Fibroblast of the aortic adventitia (primary cell): ENCODE measurements at regions not wholly inside any gene's neighbourhood (a gene's known extent, or its start where the extent isn't known, plus 50 kb on each side); places are given as distances from the start of the nearest gene placed in this dataset.

Experiments used
- DNase-seq: peaks from one replicate; pipeline ENCODE4 v3.0.0-alpha.2; 2010; ENCODE audit warnings: low read depth
- H3K4me3 ChIP-seq: 2 replicates; pipeline ENCODE4 v1.5.1; 2011; ENCODE audit warnings: low read depth, mild to moderate bottlenecking, control low read depth, low read length, moderate library complexity
- CTCF ChIP-seq: IDR thresholded peaks from 2 replicates; pipeline ENCODE4 v1.5.1; 2011; ENCODE audit warnings: mild to moderate bottlenecking, low read length, control low read depth, inconsistent platforms; ENCODE audit not compliant: insufficient read depth

GRCh38 chr14:43200519-43200918, 1306.6 kb downstream of the FSCB start:
- no peak for TF ChIP-seq CTCF
- H3K4me3 ChIP-seq, result no peak overlapping the region
- no peak for DNase-seq

GRCh38 chr14:43198465-43198864, 1308.6 kb downstream of the FSCB start:
- no peak for TF ChIP-seq CTCF
- no peak overlapping the region for H3K4me3 ChIP-seq
- DNase-seq, result no peak

GRCh38 chr14:43184540-43184939, 1322.5 kb downstream of the FSCB start:
- no peak for TF ChIP-seq CTCF
- DNase-seq, result no peak
- no peak overlapping the region for H3K4me3 ChIP-seq

- no peak for DNase-seq
- TF ChIP-seq CTCF, result no peak
- H3K4me3 ChIP-seq, result no peak overlapping the region
Measured at GRCh38 chr14:43183916-43184315, 1323.2 kb downstream of the FSCB start.

GRCh38 chr14:43175896-43176295, 1331.2 kb downstream of the FSCB start:
- no peak for DNase-seq
- TF ChIP-seq CTCF, result no peak
- H3K4me3 ChIP-seq, result no peak overlapping the region

- no peak overlapping the region for H3K4me3 ChIP-seq
Measured at GRCh38 chr14:43172899-43173548, 1334.1 kb downstream of the FSCB start.

More at GRCh38 chr14:43172899-43173548, 1334.1 kb downstream of the FSCB start:
- no peak for DNase-seq
- no peak for TF ChIP-seq CTCF
